Large intestine (tissue), 3 donors: ENCODE measurements at regions not wholly inside any gene's neighbourhood (a gene's known extent, or its start where the extent isn't known, plus 50 kb on each side); places are given as distances from the start of the nearest gene placed in this dataset.
"Not testable (repeated sequence)": the region's sequence is repeated elsewhere in the genome, so short reads cannot be mapped to it uniquely, and the experiment has no call there.

ENCODE experiments used
- DNase-seq, 2 donors: peaks; one replicate each; pipeline versions ENCODE4 v3.0.0 to v3.0.0-alpha.2; 2013
- H3K27ac ChIP-seq: one replicate; pipeline ENCODE4 v1.5.1; 2013; ENCODE audit warnings: low read length
- H3K27me3 ChIP-seq: 2 replicates; pipeline ENCODE4 v1.6.1; 2013; ENCODE audit warnings: low read length; ENCODE audit not compliant: control insufficient read depth, insufficient read depth
- H3K36me3 ChIP-seq: 2 replicates; pipeline ENCODE4 v1.6.1; 2013; ENCODE audit warnings: low read length; ENCODE audit not compliant: control insufficient read depth, insufficient read depth
- H3K4me1 ChIP-seq: one replicate; pipeline ENCODE4 v1.6.1; 2013; ENCODE audit warnings: low read length; ENCODE audit not compliant: control insufficient read depth, insufficient read depth
- H3K4me3 ChIP-seq: one replicate; pipeline ENCODE4 v1.5.1; 2013; ENCODE audit warnings: low read length
- H3K9me3 ChIP-seq: one replicate; pipeline ENCODE4 v1.6.1; 2013; ENCODE audit warnings: mild to moderate bottlenecking, low read depth, low read length, moderate library complexity; ENCODE audit not compliant: control insufficient read depth
- WGBS: methylation state at CpG from one replicate; pipeline ENCODE4 v1.1.5; 2013; ENCODE audit warnings: low lambda C conversion rate; ENCODE audit not compliant: insufficient coverage; 5-methylcytosine and 5-hydroxymethylcytosine counted together

DNA sequence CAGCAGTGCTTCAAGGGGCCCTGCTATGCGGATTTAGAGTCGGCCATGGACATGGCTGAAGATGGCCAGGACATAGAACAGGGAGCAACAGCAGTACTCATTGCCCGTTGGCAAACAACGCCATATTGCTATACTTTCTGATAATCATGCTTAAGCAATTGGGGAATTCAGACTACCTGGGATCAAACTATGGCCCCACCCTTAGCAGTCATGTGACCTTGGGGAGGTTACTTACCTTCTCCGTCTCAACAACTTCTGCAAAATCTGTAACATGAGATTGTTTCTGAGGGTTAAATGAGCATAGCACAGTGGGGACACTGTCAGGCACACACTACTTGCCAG is 62.1 kb upstream of the MSMB start:
- H3K27ac ChIP-seq, H3K27me3 ChIP-seq, H3K4me3 ChIP-seq, H3K9me3 ChIP-seq, H3K36me3 ChIP-seq, H3K4me1 ChIP-seq, DNase-seq: not testable (repeated sequence)
- no CpG with 5 or more reads among the region's 5 CpGs for WGBS

DNA sequence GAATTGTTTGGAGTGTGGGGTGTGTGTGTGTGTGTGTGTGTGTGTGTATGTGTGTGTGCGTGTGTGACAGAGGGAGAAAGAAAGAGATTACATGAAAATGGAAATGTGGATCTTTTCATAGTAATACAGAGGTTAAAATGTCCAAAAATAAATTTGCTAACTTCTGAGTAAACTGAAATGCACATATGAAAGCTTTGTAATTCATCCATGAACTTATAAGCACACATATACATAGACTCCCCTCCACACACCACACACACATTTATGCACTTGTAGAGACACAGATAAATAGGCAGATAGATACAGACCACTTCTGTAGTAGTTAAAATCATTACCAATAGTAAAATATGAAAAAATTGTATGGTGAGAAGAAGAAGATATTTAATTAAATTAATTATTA is 108.2 kb upstream of the MSMB start:
- H3K9me3 ChIP-seq, H3K4me1 ChIP-seq, H3K27ac ChIP-seq, H3K27me3 ChIP-seq, H3K36me3 ChIP-seq, H3K4me3 ChIP-seq, DNase-seq: not testable (repeated sequence)
- WGBS: no CpG with 5 or more reads among the region's 1 CpG

DNA sequence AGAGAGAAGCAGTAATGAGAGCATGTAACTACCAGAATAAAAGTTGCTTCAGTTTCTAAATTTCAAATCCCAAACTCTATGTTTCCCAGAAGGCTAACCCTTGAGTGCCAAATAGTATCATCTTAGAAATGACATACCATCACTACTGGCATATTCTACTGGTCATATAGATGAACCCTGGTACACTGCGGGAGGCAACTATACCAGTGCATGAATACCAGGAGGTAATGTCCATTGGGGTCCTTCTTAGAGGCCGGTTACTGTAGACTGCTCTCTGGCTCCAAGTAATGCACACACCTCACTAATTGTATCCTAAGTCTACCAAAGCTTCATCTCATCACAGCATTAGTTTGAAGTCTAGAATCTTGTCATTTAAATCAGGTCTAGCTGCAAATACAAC is 108.6 kb upstream of the MSMB start:
- H3K4me1 ChIP-seq, DNase-seq: not testable (repeated sequence)
- WGBS: no CpG with 5 or more reads among the region's 2 CpGs

DNA sequence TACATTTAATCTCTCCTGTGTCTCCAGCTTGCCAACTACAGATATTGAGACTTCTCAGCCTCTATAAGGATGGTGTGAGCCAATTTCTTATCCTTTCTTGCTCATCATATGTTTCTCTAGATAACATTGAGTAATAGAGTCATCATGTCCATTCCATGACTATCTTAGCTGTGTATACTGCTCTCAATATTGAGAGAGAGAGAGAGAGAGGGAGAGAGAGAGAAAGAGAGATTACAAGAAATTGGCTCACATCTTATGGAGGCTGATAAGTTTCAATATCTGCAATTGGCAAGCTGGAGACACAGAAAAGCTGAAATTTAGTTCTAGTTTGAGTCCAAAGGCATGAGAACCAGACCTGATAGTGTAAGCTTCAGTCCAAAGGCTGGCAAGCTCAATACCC is 110.8 kb upstream of the MSMB start:
- H3K9me3 ChIP-seq, DNase-seq, H3K4me3 ChIP-seq, H3K27ac ChIP-seq, H3K4me1 ChIP-seq, H3K36me3 ChIP-seq, H3K27me3 ChIP-seq: not testable (repeated sequence)

More for the DNA sequence above, 108.6 kb upstream of the MSMB start:
- not testable (repeated sequence) for H3K4me3 ChIP-seq, H3K27ac ChIP-seq, H3K9me3 ChIP-seq, H3K36me3 ChIP-seq, H3K27me3 ChIP-seq

DNA sequence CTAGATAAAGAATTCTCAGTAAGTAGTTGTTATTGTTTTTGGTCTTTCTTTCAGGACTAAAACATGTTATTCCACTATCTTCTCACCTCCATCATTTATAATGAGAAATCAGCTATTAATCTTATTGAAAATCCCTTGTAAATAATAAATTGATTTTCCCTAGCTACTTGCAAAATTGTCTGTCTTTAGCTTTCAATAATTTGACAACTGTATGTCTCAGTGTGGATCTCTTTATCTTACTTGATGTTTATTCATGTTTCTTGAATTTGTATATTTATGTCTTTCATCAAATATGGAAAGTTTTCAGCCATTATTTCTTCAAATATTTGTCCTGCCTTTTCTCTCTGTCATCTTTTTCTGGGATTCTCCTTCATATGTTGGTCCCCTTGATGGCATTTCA is 117.1 kb upstream of the ANTXRL start:
- peaks cover 3% of the 10 kb centered on the region for H3K9me3 ChIP-seq
- no peaks in the 10 kb centered on the region for H3K27me3 ChIP-seq
- no peaks in the 10 kb centered on the region for H3K36me3 ChIP-seq
- no peak overlapping the region for H3K27ac ChIP-seq
- DNase-seq: no peak
- no peak overlapping the region for H3K4me3 ChIP-seq
- no peaks in the 10 kb centered on the region for H3K4me1 ChIP-seq

DNA sequence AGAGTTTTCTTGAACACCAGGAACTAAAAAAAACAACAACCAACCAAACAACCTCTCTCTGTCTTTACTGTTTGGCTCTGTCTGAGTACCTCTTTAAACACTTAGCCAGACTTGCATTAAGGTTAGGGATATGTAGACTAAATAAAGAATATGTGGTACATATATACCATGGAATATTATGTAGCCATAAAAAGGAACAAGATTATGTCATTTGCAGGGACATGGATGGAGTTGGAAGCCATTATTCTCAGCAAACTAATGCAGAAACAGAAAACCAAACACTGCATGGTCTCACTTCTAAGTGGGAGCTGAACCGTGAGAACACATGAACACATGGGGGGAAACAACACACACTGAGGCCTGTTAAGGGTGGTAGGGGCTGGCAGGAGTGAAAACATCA is 116.0 kb upstream of the ANTXRL start:
- H3K4me1 ChIP-seq: no peaks in the 10 kb centered on the region
- H3K27me3 ChIP-seq: no peaks in the 10 kb centered on the region
- no peak for DNase-seq
- peaks cover 3% of the 10 kb centered on the region for H3K9me3 ChIP-seq
- H3K4me3 ChIP-seq: no peak overlapping the region
- H3K36me3 ChIP-seq: no peaks in the 10 kb centered on the region
- no CpG with 5 or more reads among the region's 1 CpG for WGBS
- H3K27ac ChIP-seq: no peak overlapping the region

DNA sequence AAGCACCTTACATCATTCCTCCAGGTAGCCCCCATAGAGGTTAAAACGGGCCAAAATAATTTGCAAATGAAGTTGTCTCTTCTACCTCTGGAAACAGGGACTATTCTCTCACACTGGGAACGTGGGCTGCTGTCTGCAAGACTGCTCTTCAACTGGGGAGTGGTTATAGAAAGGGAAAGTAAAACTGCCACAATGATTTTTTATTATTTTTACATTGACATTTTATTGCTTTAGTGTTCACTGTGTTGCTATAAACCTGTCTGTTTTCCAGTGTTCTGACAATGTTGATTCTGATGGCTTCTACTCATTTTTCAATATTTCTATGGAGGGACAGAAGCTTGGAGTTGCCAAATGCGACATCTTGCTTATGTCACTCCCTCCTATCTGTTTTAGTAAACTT is 115.1 kb upstream of the ANTXRL start:
- Histone ChIP-seq H3K27ac (no peak overlapping the region), H3K27me3 (no peaks in the 10 kb centered on the region), H3K36me3 (no peaks in the 10 kb centered on the region), H3K4me1 (no peaks in the 10 kb centered on the region), H3K9me3 (peaks cover 3% of the 10 kb centered on the region), H3K4me3 (no peak overlapping the region)
- DNase-seq: peak in 1 of 2 donors; percentile 31
- WGBS: no CpG with 5 or more reads among the region's 3 CpGs

DNA sequence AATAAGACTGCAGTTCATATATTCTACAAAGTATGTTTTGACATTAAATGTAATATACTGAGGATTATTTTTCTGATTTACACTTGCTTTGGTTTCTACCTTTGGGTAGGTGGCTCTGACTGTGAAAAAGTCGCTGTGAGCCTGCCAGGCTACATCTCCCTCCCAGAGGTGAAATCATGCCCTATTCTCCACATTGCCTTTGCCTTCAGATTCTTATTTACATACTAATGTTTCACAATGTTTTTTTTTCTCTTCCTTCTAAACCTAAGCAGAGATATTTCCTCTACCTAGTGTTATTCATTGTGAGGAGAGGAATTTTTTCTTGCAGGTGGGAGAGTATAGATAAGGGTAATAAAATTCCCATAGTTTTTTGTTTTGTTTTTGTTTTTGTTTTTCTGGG is 111.5 kb upstream of the ANTXRL start:
- H3K27me3 ChIP-seq: no peaks in the 10 kb centered on the region
- no peak overlapping the region for H3K27ac ChIP-seq
- no CpG with 5 or more reads among the region's 1 CpG for WGBS
- no peak overlapping the region for H3K4me3 ChIP-seq
- H3K36me3 ChIP-seq: no peaks in the 10 kb centered on the region
- H3K4me1 ChIP-seq: no peaks in the 10 kb centered on the region
- H3K9me3 ChIP-seq: no peaks in the 10 kb centered on the region
- DNase-seq: no peak

DNA sequence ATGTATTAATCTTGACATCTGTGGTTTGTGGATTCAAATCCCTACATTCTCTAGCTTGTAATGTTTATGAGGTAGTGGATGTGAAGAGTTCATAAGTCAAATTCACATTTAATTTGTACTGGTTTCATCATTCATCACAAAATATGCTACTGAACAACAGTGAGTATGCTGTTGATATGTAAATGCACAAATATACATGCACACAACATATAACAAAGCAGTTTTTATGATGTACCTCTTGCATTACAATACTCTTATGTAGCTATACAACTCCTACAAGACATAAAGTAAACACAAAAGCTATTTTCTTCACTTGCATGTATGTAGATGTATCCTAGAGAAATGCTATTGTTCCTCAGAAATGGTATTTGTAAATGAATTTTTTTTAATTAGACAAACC is 111.0 kb upstream of the ANTXRL start:
- Histone ChIP-seq H3K36me3 (no peaks in the 10 kb centered on the region), H3K27me3 (no peaks in the 10 kb centered on the region), H3K27ac (no peak overlapping the region), H3K4me3 (no peak overlapping the region), H3K4me1 (no peaks in the 10 kb centered on the region), H3K9me3 (no peaks in the 10 kb centered on the region)
- no peak for DNase-seq

DNA sequence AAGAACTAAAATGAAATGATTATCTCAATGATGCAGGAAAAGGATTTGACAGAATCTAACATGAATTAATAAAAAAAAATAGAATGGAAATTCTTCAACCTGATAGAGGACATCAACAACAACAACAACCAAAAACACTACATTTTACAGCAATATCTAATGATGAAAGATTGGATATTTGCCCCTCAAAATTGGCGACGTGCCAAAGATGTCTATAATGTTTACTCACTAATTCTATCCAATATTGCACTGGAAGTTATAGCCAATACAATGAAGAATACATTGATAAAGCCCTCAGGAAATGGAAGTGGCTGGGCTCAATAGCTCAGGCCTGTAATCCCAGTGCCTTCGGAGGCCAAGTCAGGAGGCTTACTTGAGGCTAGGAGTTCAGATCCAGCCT is 99.4 kb upstream of the ANTXRL start:
- H3K4me3 ChIP-seq, H3K27ac ChIP-seq, DNase-seq, H3K4me1 ChIP-seq, H3K36me3 ChIP-seq, H3K27me3 ChIP-seq, H3K9me3 ChIP-seq: not testable (repeated sequence)
- WGBS: no CpG with 5 or more reads among the region's 3 CpGs

DNA sequence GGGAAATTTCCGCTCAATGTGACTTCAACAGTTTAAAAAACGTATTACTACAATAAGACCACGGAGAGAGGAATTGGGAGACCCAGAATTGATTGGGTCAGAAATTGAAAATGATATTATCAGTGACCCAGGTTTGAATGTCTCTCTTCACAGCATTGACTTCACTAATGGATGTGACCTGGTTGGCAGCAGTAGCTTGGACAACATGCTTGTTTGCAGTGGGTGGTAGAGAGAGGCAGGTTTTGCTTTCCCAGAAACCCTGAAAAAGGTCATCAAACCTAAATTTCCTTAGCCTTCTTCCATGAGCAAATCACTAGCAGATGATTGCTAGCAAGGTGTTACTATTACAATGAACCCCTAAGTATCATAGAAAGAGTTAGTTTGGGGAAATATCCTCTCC is 89.7 kb upstream of the ANTXRL start:
- no peaks in the 10 kb centered on the region for H3K36me3 ChIP-seq
- DNase-seq: no peak
- H3K9me3 ChIP-seq: no peaks in the 10 kb centered on the region
- H3K4me1 ChIP-seq: no peaks in the 10 kb centered on the region
- WGBS: 100% methylated on average over 1 of the region's 3 CpGs
- no peak overlapping the region for H3K27ac ChIP-seq
- no peak overlapping the region for H3K4me3 ChIP-seq
- no peaks in the 10 kb centered on the region for H3K27me3 ChIP-seq

DNA sequence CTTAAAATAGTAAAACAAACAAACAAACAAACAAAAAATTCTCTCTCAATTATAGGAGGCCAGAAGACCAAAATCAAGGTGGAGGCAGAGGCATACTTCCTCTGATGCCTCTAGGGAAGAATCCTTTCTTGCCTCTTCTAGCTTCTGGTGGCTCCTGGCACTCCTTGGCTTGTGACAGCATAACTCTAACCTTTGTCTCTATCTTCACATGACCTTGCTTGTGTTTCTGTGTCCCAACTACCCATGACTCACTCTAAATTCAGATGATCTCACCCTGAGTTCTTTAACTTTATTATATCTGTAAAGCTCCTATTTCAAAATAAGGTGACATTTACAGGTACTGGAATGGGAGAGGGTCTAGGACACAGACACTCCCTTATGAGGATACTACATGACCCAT is 88.3 kb upstream of the ANTXRL start:
- no peaks in the 10 kb centered on the region for H3K9me3 ChIP-seq
- H3K4me1 ChIP-seq: no peaks in the 10 kb centered on the region
- no peak overlapping the region for H3K27ac ChIP-seq
- no peaks in the 10 kb centered on the region for H3K36me3 ChIP-seq
- no peak for DNase-seq
- no peak overlapping the region for H3K4me3 ChIP-seq
- H3K27me3 ChIP-seq: no peaks in the 10 kb centered on the region
